Neural progenitor cell (in vitro differentiated cells): ENCODE measurements at regions not wholly inside any gene's neighbourhood (a gene's known extent, or its start where the extent isn't known, plus 50 kb on each side); places are given as distances from the start of the nearest gene placed in this dataset.

Experiments
- CTCF ChIP-seq: fragments of 200-600 bp; sonication (generic); IDR thresholded peaks from 2 replicates; pipeline ENCODE4 v1.5.1; 2017; ENCODE audit warnings: antibody characterized with exemption, mild to moderate bottlenecking
- EZH2 ChIP-seq: fragments of 200-600 bp; sonication (generic); IDR thresholded peaks from 2 replicates; pipeline ENCODE4 v1.6.1; 2017; ENCODE audit warnings: antibody characterized with exemption, mild to moderate bottlenecking, moderate library complexity
- EZH2phosphoT487 ChIP-seq: fragments of 200-600 bp; sonication (generic); IDR thresholded peaks from 2 replicates; pipeline ENCODE4 v1.6.1; 2017; ENCODE audit warnings: antibody characterized with exemption

- TF ChIP-seq EZH2phosphoT487, result no peak
- TF ChIP-seq CTCF, result no peak
- no peak for TF ChIP-seq EZH2
Measured at GRCh38 chr5:159409801-159410200, 79.5 kb upstream of the IL12B start.
